ENCODE measurements at regions not wholly inside any gene's neighbourhood (a gene's known extent, or its start where the extent isn't known, plus 50 kb on each side); places are given as distances from the start of the nearest gene placed in this dataset.
"Not testable (repeated sequence)": the region's sequence is repeated elsewhere in the genome, so short reads cannot be mapped to it uniquely, and the experiment has no call there.

DNA sequence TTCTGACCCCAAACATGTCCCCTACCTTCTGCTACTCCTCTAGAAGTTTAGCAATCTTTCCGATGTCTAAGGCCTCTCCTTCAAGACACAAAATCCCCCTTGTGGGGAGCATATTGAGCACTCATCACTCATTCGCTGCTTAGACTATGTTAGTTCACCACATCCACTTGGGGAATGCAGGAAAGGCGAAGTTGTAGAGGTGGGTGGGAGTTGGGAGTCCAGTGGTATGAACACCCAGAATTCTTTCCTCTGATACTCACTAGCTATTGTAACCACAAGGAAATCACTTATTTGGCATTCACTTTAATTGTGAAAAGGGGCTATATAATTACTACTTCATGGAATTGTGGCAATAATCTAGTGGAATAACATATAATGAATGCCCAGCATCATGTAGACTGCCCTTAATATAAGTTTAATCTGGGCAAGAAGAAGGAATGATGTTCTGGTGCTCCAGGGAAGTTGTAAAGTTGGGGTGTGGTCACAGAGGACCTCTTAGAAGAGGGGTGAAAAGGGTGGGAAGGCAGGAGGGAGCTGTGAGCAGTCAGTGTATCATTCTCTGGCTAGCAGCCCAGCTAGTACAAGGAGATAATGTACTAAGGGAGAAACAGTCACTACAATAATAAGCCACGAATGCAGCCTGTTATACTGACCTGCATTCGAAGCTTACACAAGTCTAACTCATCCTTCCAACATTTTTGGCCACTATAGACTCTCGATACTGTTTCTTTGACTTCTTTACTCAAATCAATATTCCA is 468.2 kb upstream of the DIPK2B start:
- peak; percentile 68 for DNase-seq (ENCODE audit: low spot score)

DNA sequence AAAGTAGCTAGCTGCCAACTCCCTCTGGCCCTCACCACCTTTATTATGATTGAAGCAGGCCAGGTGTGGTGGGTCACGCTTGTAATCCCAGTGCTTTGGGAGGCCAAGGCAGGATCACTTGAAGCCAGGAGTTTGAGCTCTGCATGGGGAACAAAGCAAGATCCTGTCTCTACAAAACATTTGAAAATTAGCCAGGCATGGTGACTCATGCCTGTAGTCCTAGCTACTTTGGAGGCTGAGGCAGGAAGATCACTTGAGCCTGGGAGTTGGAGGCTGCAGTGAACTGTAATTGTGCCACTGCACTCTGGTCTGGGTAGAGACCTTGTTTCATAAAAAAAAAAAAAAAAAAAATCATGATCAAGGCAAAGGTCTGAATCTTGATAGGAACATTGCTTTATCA is 467.0 kb upstream of the DIPK2B start:
- no peak for DNase-seq (ENCODE audit: low spot score)

GRCh38 chrX:45664727-45665290 is 464.1 kb upstream of the DIPK2B start:
- DNase-seq (ENCODE audit: low spot score), result no peak

GRCh38 chrX:45660477-45660876 is 459.8 kb upstream of the DIPK2B start:
- no peak for DNase-seq (ENCODE audit: low spot score)

DNA sequence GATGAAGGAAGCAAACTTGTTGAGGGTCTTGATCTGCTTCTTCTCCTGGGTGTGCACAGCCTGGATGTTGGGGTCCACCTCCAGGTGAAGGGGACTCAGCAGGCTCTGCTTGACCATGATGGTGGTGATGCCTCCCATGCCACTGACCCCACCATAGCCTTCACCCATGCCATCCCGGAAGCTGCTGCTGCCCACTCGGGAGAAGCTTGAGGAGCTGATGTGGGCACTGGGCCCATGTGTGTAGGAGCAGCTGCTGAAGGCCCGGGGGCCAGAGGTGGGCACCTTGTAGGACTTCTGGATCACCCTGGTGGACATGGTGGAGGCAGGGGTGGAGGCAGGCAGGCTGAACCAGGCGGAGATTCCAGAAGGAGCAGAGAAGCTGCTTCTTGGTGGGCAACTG is 432.7 kb upstream of the DIPK2B start:
- DNase-seq (ENCODE audit: low spot score), result no peak

DNA sequence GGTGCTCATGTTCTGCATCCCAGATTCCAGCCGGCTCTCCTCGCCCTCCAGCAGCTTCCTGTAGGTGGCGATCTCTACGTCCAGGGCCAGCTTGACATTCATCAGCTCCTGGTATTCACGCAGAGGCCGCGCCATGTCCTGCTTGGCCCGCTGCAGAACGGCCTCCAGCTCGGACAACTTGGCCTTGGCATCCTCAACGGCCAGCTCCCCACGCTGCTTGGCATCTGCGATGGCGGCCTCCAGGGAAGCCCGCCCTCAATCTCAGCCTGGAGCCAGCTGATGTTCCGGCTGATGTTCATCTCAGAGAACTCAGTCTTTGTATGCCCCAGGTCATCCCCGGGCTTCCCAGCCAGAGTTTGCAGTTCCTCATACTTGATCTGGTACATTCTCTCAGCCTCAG is 431.8 kb upstream of the DIPK2B start:
- no peak for DNase-seq (ENCODE audit: low spot score)

DNA sequence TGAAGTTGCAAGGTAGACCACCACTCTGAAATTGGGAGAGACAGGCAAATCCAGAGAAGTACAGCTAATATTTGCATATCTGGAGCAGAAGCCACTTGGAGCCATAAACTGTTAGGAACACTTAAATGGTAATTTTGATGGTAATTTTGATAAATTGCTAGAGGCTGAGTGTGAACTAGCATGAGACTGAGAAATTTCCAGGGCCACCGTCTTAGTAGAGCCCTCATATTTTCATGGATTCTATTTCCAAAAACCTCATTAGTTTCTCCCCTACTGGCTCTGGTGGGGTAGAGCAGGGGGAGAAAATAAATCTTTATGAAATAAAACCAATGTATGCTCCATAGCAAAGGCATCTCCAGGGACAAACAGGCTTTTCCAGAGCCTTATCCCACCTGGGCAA is 429.4 kb upstream of the DIPK2B start:
- no peak for DNase-seq (ENCODE audit: low spot score)

- DNase-seq (ENCODE audit: low spot score), result peak; percentile 37
Measured at GRCh38 chrX:45628041-45628440, 427.4 kb upstream of the DIPK2B start.

DNA sequence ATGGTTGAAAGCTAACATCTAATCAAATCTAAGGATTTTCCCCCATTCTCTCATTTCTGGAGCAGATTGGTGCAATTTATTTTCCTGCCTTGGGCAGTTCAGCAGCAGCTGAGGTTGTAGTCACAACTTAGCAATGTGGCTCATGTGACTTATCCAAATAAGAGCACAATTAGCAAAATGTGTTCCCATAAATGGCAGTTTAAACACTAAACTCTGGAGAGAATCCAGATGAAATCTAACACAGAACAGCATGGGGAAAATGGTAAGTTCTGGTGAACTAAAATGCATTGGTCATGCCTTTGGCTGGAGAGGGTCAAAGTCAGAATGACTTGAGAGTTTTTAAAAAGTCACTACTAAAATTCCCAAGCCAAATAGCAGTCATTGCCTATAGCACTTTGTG is 422.6 kb upstream of the DIPK2B start:
- DNase-seq (ENCODE audit: low spot score), result peak; percentile 48

GRCh38 chrX:45622538-45622937 is 421.9 kb upstream of the DIPK2B start:
- peak; percentile 31 for DNase-seq (ENCODE audit: low spot score)

DNA sequence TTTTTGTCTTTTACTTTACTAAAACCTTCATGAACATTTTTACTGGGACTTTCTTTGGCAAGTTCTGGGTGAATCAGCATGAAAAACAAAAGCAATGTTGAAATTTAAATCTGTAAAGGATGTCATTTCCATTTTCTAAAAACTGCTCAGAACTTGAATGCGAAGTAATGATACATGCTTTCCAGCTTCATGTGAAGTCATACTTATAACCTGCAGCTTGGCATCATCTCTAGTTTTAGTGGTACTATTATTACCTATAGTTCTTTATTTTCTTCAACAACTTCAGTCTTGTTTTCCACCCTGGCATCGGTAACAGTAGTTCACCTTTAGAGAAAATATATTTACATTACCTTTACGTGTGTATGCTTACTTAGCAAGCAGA is 421.4 kb upstream of the DIPK2B start:
- no peak for DNase-seq (ENCODE audit: low spot score)

DNA sequence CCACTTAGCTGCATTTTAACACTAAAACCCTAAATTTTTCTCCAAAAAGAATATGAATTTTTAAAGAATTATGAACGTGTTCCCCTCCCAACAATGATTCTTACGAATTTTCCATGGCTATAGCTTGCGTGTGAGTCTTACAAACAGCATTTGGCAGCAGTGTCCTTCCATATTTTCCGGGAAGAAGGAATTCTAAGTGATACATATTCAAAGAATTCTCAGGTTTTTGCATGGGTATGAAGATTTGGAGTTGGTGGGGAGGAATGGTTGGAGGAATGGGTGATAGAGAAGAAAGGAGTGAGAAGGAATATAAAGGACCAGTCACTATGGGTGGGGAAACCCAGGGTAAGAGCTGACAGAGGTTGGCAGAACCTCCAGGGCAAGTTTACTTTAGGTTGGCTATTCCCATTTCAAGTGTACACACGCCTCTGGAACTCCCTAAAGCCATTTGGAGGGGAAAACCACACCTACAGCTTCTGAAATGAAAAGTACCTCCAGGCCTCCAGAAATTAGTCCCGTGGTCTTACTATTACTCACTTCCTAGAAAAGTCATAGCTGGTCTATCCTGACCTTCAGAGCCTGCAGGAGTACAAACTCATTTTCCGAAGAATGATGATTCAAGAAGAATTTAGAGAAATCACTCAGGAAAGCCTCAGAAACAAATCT is 420.8 kb upstream of the DIPK2B start:
- DNase-seq (ENCODE audit: low spot score), result peak; percentile 23

DNA sequence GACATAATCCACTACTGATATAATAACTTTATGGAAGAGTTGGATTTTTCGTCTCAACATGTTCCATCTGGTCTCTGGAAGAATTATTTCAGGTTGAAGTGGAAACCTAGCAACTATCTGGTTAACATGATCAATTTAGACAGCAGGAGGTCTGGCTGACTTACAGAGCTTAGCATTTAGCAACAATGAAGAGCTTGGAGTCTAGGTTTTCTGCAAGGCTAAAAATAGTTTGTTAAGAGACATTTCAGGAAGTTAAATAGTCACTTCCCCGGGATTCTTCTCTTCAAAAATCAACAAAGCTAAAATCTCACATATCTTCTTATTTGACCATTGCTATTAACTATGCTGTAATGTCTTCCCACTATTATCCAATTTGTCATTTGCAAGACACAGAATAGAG is 418.6 kb upstream of the DIPK2B start:
- no peak for DNase-seq (ENCODE audit: low spot score)

GRCh38 chrX:45615591-45615990 is 414.9 kb upstream of the DIPK2B start:
- DNase-seq (ENCODE audit: low spot score), result not testable (repeated sequence)

- DNase-seq (ENCODE audit: low spot score), result no peak
Measured at GRCh38 chrX:45614853-45615252, 414.2 kb upstream of the DIPK2B start.

DNA sequence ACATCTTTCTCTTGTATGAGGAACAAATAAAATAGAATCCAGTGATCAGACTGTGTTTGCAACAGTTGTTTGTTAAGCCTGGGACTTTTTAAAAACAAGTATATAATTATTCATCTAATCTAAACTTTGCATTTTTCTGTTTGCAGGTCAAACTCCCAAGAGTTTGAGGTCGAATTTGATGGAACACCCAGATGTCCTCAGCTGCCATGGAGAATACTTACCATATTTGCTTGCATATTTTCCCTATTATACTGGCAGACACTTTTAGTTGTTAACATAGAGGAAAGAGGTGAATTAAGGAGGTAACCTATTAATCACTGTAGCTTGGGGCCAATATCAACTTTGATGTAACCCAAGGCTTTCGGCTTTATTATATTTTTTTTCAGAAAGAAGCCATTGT is 401.5 kb upstream of the DIPK2B start:
- DNase-seq (ENCODE audit: low spot score), result peak; percentile 33

GRCh38 chrX:45601052-45601451 is 400.4 kb upstream of the DIPK2B start:
- DNase-seq (ENCODE audit: low spot score), result no peak

DNA sequence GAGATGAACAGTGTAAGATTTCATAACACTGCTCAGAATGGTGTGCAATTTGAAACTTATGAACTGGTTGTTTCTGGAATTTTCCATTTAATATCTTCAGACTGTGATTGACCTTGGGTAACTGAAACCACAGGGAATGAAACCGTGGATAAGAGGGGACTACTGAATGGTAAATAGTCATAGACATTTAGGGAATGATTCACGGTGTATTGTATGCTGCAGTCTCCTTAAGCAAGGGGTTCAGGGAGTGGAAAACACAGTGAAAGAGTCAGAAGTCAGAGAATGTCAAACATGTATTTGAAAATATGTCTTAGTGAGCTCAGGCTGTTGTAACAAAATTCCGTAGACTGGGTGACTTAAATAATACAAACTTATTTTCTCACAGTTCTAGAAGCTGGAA is 398.2 kb upstream of the DIPK2B start:
- DNase-seq (ENCODE audit: low spot score), result peak; percentile 23

DNA sequence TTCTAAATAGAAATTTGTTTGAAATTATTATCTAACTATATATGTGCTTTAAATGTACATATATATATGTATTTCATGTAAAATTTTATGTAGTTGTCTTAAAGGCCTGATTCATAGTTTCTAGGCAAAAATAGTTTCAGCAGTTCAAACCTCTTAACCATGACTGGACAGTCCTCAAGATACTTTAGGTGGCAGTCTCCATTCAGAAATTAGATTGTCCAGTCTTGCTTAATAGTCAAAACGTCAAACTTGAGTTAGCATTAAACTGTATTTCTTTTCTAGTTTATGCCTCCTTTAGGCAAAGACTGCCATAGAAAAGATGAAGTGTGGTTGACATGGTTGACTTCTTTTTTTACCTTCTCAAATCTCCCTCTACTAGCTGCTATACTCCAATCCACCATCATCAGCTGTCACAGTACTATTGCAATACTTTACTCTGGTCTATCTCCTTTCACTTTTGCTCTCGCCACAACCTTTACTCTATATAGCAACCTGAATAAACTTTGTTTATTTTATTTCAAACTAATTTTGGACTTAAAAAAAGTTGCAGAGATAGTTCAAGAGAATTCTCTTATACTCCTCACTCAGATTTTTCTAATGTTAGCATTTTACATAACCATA is 395.6 kb upstream of the DIPK2B start:
- DNase-seq (ENCODE audit: low spot score), result no peak

DNA sequence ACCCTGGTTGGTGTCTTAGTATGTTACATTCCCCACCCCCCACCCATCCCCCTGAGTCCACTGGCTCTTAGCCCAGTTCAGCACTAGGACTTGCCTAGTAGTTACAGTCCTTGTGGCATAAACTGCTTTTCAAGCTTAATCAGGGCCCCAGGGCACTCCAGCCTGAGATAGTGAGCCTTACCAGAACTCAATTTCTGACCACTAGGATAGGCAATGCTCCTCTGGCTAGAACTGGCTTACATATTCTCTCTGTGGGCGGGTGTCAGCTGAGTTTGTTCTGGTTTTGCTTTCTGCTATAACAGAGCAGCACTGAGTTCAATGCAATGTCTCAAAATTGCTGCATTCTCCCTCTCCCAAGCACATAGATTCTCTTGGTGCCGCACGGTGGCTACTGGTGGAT is 391.4 kb upstream of the DIPK2B start:
- DNase-seq (ENCODE audit: low spot score), result no peak

- DNase-seq (ENCODE audit: low spot score), result no peak
Measured at GRCh38 chrX:45591650-45592049, 391.0 kb upstream of the DIPK2B start.

GRCh38 chrX:45584717-45585116 is 384.0 kb upstream of the DIPK2B start:
- DNase-seq (ENCODE audit: low spot score), result no peak

DNA sequence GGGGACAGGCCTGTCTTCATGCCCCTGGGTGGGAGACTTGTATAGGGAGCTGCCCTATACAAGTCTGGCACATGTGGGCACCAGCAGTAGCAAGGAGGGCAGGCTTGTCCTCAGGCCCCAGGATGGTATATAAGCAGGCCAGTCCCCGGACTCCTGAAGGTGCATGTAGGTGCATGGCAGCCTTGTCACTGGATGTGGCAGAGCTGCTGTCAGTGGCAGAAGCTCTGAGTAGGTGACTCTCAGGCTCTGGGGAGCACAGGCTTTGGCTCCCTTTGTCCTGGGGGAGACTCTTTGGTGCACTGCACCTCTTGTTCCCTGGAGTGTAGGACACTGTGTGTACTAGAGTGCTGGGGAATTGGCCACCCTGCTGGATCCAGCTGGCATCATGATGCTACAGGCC is 376.7 kb upstream of the DIPK2B start:
- no peak for DNase-seq (ENCODE audit: low spot score)
